ENCODE measurements at regions not wholly inside any gene's neighbourhood (a gene's known extent, or its start where the extent isn't known, plus 50 kb on each side); places are given as distances from the start of the nearest gene placed in this dataset.

DNA sequence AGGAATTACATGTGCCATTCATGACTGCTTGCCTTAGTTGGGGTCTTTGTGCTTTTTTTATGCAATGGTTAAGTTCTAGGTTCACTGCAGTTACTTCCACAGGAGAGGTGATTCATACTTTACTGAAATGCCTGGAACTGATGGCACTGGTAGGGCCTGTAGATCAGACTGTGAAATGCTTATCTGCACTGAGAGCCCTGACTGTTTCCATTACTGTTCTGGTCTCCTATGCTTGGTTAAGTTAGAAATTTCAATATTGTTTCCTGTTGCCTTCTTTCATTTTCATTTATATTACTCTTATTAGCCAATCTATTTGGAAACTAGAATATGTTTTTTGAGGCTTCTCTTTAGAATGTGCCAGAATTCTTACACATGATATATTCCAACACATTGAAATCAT, 484.1 kb upstream of the SEMA6A start:
- TF ChIP-seq, protein P1, sequence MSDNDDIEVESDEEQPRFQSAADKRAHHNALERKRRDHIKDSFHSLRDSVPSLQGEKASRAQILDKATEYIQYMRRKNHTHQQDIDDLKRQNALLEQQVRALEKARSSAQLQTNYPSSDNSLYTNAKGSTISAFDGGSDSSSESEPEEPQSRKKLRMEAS (CRISPR knock-in tag; IDR thresholded peaks at IDR 0.05) = no peak
- TF ChIP-seq NFE2L1 (CRISPR knock-in tag; IDR thresholded peaks at IDR 0.05) = no peak
- TF ChIP-seq, protein P2, sequence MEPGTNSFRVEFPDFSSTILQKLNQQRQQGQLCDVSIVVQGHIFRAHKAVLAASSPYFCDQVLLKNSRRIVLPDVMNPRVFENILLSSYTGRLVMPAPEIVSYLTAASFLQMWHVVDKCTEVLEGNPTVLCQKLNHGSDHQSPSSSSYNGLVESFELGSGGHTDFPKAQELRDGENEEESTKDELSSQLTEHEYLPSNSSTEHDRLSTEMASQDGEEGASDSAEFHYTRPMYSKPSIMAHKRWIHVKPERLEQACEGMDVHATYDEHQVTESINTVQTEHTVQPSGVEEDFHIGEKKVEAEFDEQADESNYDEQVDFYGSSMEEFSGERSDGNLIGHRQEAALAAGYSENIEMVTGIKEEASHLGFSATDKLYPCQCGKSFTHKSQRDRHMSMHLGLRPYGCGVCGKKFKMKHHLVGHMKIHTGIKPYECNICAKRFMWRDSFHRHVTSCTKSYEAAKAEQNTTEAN (CRISPR knock-in tag; IDR thresholded peaks at IDR 0.05) = no peak
